ENCODE measurements at regions not wholly inside any gene's neighbourhood (a gene's known extent, or its start where the extent isn't known, plus 50 kb on each side); places are given as distances from the start of the nearest gene placed in this dataset.

GRCh38 chr16:6032438-6032837 is 934.8 kb upstream of the EEF2KMT start:
- Histone ChIP-seq H3K79me2 (ENCODE audit: low read length) (no peaks in the 10 kb centered on the region), H3F3A (ENCODE audit: low read length, unreplicated experiment) (no peaks in the 10 kb centered on the region), H3K36me3 (ENCODE audit: low read depth, low read length) (no peaks in the 10 kb centered on the region), H3K9me3 (ENCODE audit: low read length) (no peaks in the 10 kb centered on the region), H3K4me2 (ENCODE audit: low read length) (no peak overlapping the region), H4K20me1 (ENCODE audit: low read length) (no peaks in the 10 kb centered on the region), H2AFZ (ENCODE audit: low read length) (no peak overlapping the region), H3K4me1 (ENCODE audit: insufficient read depth, low read length) (no peaks in the 10 kb centered on the region), H3K9ac (ENCODE audit: low read length) (no peak overlapping the region), H3K27ac (ENCODE audit: low read length) (no peak overlapping the region), H3K27me3 (ENCODE audit: low read length) (no peaks in the 10 kb centered on the region), H3K4me3 (ENCODE audit: low read length) (no peak overlapping the region), H3K9me2 (replicated peaks; ENCODE audit: low read length) (no peaks in the 10 kb centered on the region)
- BruUV-seq (replicated peaks), result no TSS peak
- DNase-seq, result no peak
- no peak for TF ChIP-seq EZH2 (IDR thresholded peaks at IDR 0.05; ENCODE audit: low read length, unreplicated experiment)
- intact Hi-C loops (cut with micrococcal nuclease), result no loop called here
- ChIA-PET POLR2A (ENCODE audit: unreplicated experiment) (no interaction called here), CTCF (no interaction called here)
- ATAC-seq, result no peak

GRCh38 chr16:6031567-6031966 is 934.0 kb upstream of the EEF2KMT start:
- BruUV-seq (replicated peaks), result no TSS peak
- ChIA-PET POLR2A (ENCODE audit: unreplicated experiment) (no interaction called here), CTCF (no interaction called here)
- no peak overlapping the region for H3K27ac ChIP-seq (ENCODE audit: low read length)
- H3K9me2 ChIP-seq (replicated peaks; ENCODE audit: low read length), result no peaks in the 10 kb centered on the region
- H3K4me2 ChIP-seq (ENCODE audit: low read length), result no peak overlapping the region
- H3K4me3 ChIP-seq (ENCODE audit: low read length), result no peak overlapping the region
- no peaks in the 10 kb centered on the region for H3K9me3 ChIP-seq (ENCODE audit: low read length)
- no peak overlapping the region for H3K9ac ChIP-seq (ENCODE audit: low read length)
- no peaks in the 10 kb centered on the region for H3K36me3 ChIP-seq (ENCODE audit: low read depth, low read length)
- no peaks in the 10 kb centered on the region for H4K20me1 ChIP-seq (ENCODE audit: low read length)
- DNase-seq, result no peak
- no peaks in the 10 kb centered on the region for H3K27me3 ChIP-seq (ENCODE audit: low read length)
- no peaks in the 10 kb centered on the region for H3K79me2 ChIP-seq (ENCODE audit: low read length)
- intact Hi-C loops (cut with micrococcal nuclease), result no loop called here
- ATAC-seq, result no peak
- no peak overlapping the region for H2AFZ ChIP-seq (ENCODE audit: low read length)
- no peaks in the 10 kb centered on the region for H3K4me1 ChIP-seq (ENCODE audit: insufficient read depth, low read length)
- H3F3A ChIP-seq (ENCODE audit: low read length, unreplicated experiment), result no peaks in the 10 kb centered on the region
- TF ChIP-seq EZH2phosphoT487 (IDR thresholded peaks at IDR 0.05; ENCODE audit: borderline replicate concordance, low read length) (no peak), CTCF (conservative IDR thresholded peaks at IDR 0.05; ENCODE audit: low read depth, low read length) (no peak), EZH2 (IDR thresholded peaks at IDR 0.05; ENCODE audit: low read length, unreplicated experiment) (no peak)

- no peaks in the 10 kb centered on the region for H3F3A ChIP-seq (ENCODE audit: low read length, unreplicated experiment)
- CTCF ChIA-PET, result no interaction called here
- intact Hi-C loops (cut with micrococcal nuclease), result no loop called here
- no peak overlapping the region for H3K4me2 ChIP-seq (ENCODE audit: low read length)
- no peak overlapping the region for H3K4me3 ChIP-seq (ENCODE audit: low read length)
- H3K9ac ChIP-seq (ENCODE audit: low read length), result no peak overlapping the region
- no peaks in the 10 kb centered on the region for H3K36me3 ChIP-seq (ENCODE audit: low read depth, low read length)
- no peaks in the 10 kb centered on the region for H3K4me1 ChIP-seq (ENCODE audit: insufficient read depth, low read length)
- no peaks in the 10 kb centered on the region for H4K20me1 ChIP-seq (ENCODE audit: low read length)
- no peak overlapping the region for H3K27ac ChIP-seq (ENCODE audit: low read length)
- no peaks in the 10 kb centered on the region for H3K9me2 ChIP-seq (replicated peaks; ENCODE audit: low read length)
- TF ChIP-seq CTCF (conservative IDR thresholded peaks at IDR 0.05; ENCODE audit: low read depth, low read length), result no peak
- no peak for TF ChIP-seq EZH2 (IDR thresholded peaks at IDR 0.05; ENCODE audit: low read length, unreplicated experiment)
- no peak for TF ChIP-seq EZH2phosphoT487 (IDR thresholded peaks at IDR 0.05; ENCODE audit: borderline replicate concordance, low read length)
- no TSS peak for BruUV-seq (replicated peaks)
- H3K27me3 ChIP-seq (ENCODE audit: low read length), result no peaks in the 10 kb centered on the region
- H2AFZ ChIP-seq (ENCODE audit: low read length), result no peak overlapping the region
- POLR2A ChIA-PET (ENCODE audit: unreplicated experiment), result no interaction called here
- H3K79me2 ChIP-seq (ENCODE audit: low read length), result no peaks in the 10 kb centered on the region
- DNase-seq (no peak), ATAC-seq (no peak)
- H3K9me3 ChIP-seq (ENCODE audit: low read length), result no peaks in the 10 kb centered on the region
Observed at GRCh38 chr16:6031102-6031501, 933.5 kb upstream of the EEF2KMT start.
